Ovary (tissue), 7 donors: ENCODE measurements at regions not wholly inside any gene's neighbourhood (a gene's known extent, or its start where the extent isn't known, plus 50 kb on each side); places are given as distances from the start of the nearest gene placed in this dataset.

Experiments
- DNase-seq, 5 donors: peaks; one replicate each; pipeline ENCODE4 v3.0.0-alpha.2; 2019 to 2020
- H3K27ac ChIP-seq, 2 donors: fragments of 200-600 bp; one replicate each; pipeline versions ENCODE4 v1.5.1 to v1.8.0; 2019 to 2022
- H3K27me3 ChIP-seq: fragments of 200-600 bp; one replicate; pipeline ENCODE4 v1.8.0; 2022
- H3K36me3 ChIP-seq: fragments of 200-600 bp; sonication (generic); one replicate; pipeline ENCODE4 v1.5.1; 2019
- H3K4me1 ChIP-seq: one replicate; pipeline ENCODE4 v1.8.1; 2013; ENCODE audit warnings: mild to moderate bottlenecking, moderate library complexity; ENCODE audit not compliant: insufficient read depth
- H3K4me3 ChIP-seq: fragments of 200-600 bp; sonication (generic); one replicate; pipeline ENCODE4 v1.5.1; 2017
- H3K9me3 ChIP-seq, 2 donors: fragments of 200-600 bp in 1 of 2; sonication (generic) in 1 of 2; one replicate each; pipeline versions ENCODE4 v1.5.1 to v1.8.1; 2013 to 2019; ENCODE audit warnings: mild to moderate bottlenecking in 1 of 2, moderate library complexity in 1 of 2
- CTCF ChIP-seq, 3 donors: fragments of 450-650 bp in 2 of 3; fragments of 200-600 bp in 1 of 3; IDR thresholded peaks; one replicate each; pipeline versions ENCODE4 v1.5.1 to v1.8.0; 2016 to 2022; ENCODE audit warnings: antibody characterized with exemption in 3 of 3, mild to moderate bottlenecking in 1 of 3
- EP300 ChIP-seq: sonication (generic); formaldehyde crosslinking; IDR thresholded peaks from one replicate; pipeline ENCODE4 v1.6.1; 2017; ENCODE audit warnings: antibody characterized with exemption
- POLR2A ChIP-seq: fragments of 450-650 bp; IDR thresholded peaks from one replicate; pipeline ENCODE4 v1.6.1; 2017; ENCODE audit warnings: antibody characterized with exemption, mild to moderate bottlenecking, moderate library complexity
- WGBS, 3 donors: extraction: QIAGEN DNeasy Blood & Tissue Kit in 1 of 3; methylation state at CpG; one replicate each; pipeline versions ENCODE4 v1.1.5 to v1.1.7; 2013 to 2017; 5-methylcytosine and 5-hydroxymethylcytosine counted together
- intact Hi-C, 4 donors: fragments of 100-400 bp; cut with DNase I; formaldehyde crosslinking; loops; one replicate each; pipeline versions ENCODE4 v1.11.0 to v1.15.1; 2022 to 2023
- donor health status: DM: no; HTN: no; CAD: no; lungs with moderate emphysema.
- donor health status: DM: no; HTN: no; CAD: no.
- donor health status: Bipolar disorder and iron deficiency.
- donor health status: DM: no; HTN: no; CAD: no.
- donor health status: DM: yes; HTN: yes; CAD: no.

DNA sequence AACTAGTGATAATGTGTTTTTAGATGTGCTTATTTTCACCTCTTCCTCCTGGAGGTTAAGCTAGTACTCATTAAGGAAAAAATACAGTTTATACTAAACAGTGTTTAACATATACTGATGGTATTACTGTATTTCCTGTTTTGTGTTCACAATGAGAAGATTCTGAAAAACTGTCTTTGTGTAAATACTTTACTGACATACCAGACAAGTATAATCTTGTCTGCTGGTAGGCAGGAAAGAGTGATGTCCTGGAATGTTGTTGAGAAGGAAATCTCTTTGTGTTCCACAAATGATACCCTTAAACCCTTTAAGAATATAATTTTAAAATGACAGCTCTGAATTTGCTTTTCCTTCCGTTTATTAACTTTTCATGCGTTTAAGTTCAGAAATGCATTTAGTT, 205.5 kb upstream of the NUDT6 start:
- Histone ChIP-seq H3K9me3 (no peaks in the 10 kb centered on the region), H3K27me3 (no peaks in the 10 kb centered on the region), H3K36me3 (no peaks in the 10 kb centered on the region), H3K4me3 (no peak overlapping the region), H3K27ac (no peak overlapping the region), H3K4me1 (no peaks in the 10 kb centered on the region)
- TF ChIP-seq POLR2A (no peak), EP300 (no peak), CTCF (IDR thresholded peaks at IDR 0.05) (no peak)
- no peak for DNase-seq
- WGBS, 3 donors = 68 to 79% (median 74%) methylated on average over 2 of the region's 2 CpGs
- intact Hi-C loops = no loop called here

- Histone ChIP-seq H3K4me1 (no peaks in the 10 kb centered on the region), H3K27me3 (no peaks in the 10 kb centered on the region), H3K27ac (no peak overlapping the region), H3K36me3 (no peaks in the 10 kb centered on the region), H3K9me3 (no peaks in the 10 kb centered on the region), H3K4me3 (no peak overlapping the region)
- intact Hi-C loops = no loop called here
- 66 to 68% (median 67%) methylated on average over 4 of the region's 4 CpGs for WGBS, 3 donors
- DNase-seq = no peak
- TF ChIP-seq EP300 = no peak
- no peak for TF ChIP-seq CTCF (IDR thresholded peaks at IDR 0.05)
- no peak for TF ChIP-seq POLR2A
These were observed 211.1 kb upstream of the NUDT6 start for GRCh38 chr4:123133397-123134050.

GRCh38 chr4:123144616-123145015, 222.2 kb upstream of the NUDT6 start:
- H3K27ac ChIP-seq = no peak overlapping the region
- no peaks in the 10 kb centered on the region for H3K27me3 ChIP-seq
- H3K36me3 ChIP-seq = no peaks in the 10 kb centered on the region
- no peaks in the 10 kb centered on the region for H3K4me1 ChIP-seq
- no peak for DNase-seq
- H3K4me3 ChIP-seq = no peak overlapping the region
- no peaks in the 10 kb centered on the region for H3K9me3 ChIP-seq
- TF ChIP-seq CTCF (IDR thresholded peaks at IDR 0.05) (no peak), POLR2A (no peak), EP300 (no peak)
- intact Hi-C loops = no loop called here

DNA sequence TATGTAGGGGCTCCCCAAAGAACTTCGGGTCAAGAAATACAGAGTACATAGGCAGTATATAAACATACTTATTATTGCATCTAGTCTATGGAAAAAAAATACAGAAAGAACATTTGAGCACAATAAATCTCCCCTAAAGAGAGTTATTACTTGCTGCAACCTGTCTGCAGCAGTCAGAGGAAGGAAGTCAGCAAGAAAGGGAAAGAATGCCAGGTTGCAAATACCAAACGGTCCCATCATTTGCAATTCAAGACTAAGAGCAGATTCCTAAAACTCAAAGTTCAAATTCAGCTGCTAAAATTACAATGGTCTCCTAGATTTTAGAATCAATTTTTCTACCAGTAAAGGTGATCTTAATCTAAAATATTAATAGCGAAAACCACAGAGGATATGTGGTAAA, 236.2 kb upstream of the NUDT6 start:
- no peak for DNase-seq
- Histone ChIP-seq H3K4me3 (no peak overlapping the region), H3K9me3 (no peaks in the 10 kb centered on the region), H3K4me1 (no peaks in the 10 kb centered on the region), H3K27me3 (no peaks in the 10 kb centered on the region), H3K36me3 (no peaks in the 10 kb centered on the region), H3K27ac (no peak overlapping the region)
- intact Hi-C loops = no loop called here
- 46 to 54% (median 50%) methylated on average over 3 of the region's 3 CpGs for WGBS, 3 donors
- TF ChIP-seq CTCF (IDR thresholded peaks at IDR 0.05) (no peak), POLR2A (no peak), EP300 (no peak)
